Left lobe of liver (tissue), 2 donors: ENCODE measurements at regions not wholly inside any gene's neighbourhood (a gene's known extent, or its start where the extent isn't known, plus 50 kb on each side); places are given as distances from the start of the nearest gene placed in this dataset.

Source experiments
- ATAC-seq: fragments of 200-7000 bp; cut with Tn5 transposase; one replicate; pipeline ENCODE4 v1.9.1; 2020; ENCODE audit warnings: mild to moderate bottlenecking, moderate library complexity
- DNase-seq: peaks from one replicate; pipeline ENCODE4 v3.0.0-alpha.2; 2020; ENCODE audit warnings: low spot score
- donor health status: DM: no; HTN: no; CAD: no; lungs with moderate emphysema.
- donor health status: DM: no; HTN: yes; CAD: no.

DNA sequence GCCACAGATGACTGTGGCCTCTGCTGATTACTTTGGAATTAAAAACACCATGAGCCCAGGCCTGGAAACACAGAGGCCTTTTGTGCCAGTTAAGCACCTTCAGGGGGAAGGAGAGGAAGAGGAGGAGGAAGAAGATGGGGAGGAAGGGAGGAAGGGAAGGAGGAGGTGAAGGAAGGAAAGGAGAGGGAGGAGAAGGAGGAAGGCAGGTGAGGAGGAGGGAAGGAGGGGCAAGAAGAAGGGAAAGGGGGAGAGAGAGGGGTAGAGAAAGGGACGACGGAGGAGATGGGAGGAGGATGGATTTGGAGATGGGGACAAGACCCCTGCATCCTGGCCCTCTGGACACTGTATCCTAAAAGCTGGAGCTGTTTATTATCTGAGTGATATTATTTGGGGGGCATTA is 231.0 kb downstream of the UQCRFS1 start:
- no peak for DNase-seq
- ATAC-seq = no peak

GRCh38 chr19:28981518-28981917 is 231.4 kb downstream of the UQCRFS1 start:
- DNase-seq = no peak
- no peak for ATAC-seq

DNA sequence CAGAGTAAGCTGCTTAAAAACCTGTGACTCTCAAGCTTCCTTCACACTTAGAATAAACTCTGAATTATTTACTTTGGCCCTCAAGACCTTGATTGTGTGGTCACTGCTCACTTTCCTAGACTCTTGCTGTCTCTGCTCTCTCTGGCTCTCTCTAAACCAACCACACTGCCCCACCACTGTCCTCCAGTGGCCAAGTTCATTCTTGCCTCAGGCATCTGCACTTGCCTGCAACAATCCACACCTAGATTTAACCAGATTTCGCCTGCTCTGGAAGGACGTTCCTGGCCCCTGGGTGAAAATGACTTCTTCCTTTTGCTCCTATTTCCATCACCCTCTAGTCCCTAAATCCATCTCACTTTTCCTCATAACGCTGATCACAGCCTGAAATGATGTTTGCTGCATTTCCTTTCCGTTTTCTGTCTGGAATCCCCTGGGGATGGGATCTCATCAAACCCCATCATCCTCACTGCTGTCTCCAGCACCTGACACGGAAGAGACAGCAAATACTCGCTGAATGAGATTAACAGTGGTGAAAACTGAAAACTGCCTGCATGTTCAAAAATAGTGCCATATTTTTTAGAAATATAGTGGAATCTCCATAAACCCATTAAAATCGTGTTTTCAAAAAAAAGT is 232.6 kb downstream of the UQCRFS1 start:
- ATAC-seq = no peak
- no peak for DNase-seq

GRCh38 chr19:28977826-28978225 is 235.1 kb downstream of the UQCRFS1 start:
- ATAC-seq (no peak), DNase-seq (no peak)

- ATAC-seq (no peak), DNase-seq (no peak)
Observed at GRCh38 chr19:28972058-28972852, 240.7 kb downstream of the UQCRFS1 start.

- ATAC-seq (no peak), DNase-seq (no peak)
Observed at GRCh38 chr19:28971513-28971912, 241.4 kb downstream of the UQCRFS1 start.

GRCh38 chr19:28971049-28971448 is 241.9 kb downstream of the UQCRFS1 start:
- no peak for ATAC-seq
- DNase-seq = no peak

- ATAC-seq = no peak
Observed at GRCh38 chr19:28968721-28969120, 244.2 kb downstream of the UQCRFS1 start.

GRCh38 chr19:28966737-28967399 is 246.1 kb downstream of the UQCRFS1 start:
- no peak for DNase-seq
- no peak for ATAC-seq

More at GRCh38 chr19:28968721-28969120, 244.2 kb downstream of the UQCRFS1 start:
- no peak for DNase-seq

DNA sequence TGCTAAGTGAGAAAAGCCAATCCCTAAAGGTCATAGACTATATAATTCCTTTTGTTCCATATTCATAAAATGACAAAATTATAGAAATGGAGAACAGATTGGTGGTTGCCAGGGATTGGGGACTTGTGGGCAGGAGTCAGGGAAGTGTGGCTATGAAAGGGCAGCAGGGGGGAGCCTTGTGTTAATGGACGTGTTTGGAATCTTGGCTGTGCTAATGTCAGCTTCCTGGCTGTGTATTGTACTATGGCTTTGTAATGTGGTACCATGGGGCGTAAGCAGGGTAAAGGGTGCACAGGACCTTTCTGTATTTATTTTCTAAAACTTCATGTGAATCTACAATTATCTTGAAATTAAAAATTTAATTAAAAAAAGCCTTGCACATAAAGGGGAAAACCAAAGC is 248.5 kb downstream of the UQCRFS1 start:
- DNase-seq (no peak), ATAC-seq (no peak)

DNA sequence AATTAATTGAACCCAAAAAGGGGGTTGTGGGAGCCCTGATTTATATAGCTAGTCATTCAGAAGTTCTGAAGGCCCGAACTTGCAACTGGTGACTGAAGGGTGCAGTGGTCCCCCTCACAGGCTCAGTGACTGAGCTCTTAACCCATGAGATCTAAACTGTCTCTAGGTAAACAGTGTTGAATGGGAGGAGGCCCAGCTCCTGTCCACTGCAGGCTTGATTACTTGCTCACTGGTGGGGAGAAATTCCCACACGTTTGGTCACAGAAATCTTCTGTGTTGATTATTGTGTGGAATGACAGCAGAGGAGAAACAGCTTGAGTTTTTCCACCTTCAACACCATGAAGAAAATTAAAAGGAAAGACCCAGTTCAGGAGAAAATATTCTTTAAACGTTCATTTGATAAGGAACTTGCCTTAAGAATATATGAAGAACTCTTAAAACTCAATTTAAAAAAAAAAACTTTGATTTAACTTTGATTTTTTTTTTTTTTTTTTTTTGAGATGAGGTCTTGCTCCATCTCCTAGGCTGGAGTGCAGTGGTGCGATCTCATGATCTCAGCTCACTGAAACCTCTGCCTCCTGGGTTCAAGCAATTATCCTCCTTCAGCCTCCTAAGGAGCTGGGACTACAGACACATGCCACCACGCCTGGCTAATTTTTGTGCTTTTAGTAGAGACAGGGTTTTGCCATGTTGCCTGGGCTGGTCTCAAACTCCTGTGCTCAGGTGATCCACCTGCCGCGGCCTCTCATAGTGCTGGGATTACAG is 249.3 kb downstream of the UQCRFS1 start:
- no peak for ATAC-seq

GRCh38 chr19:28961772-28962500 is 251.0 kb downstream of the UQCRFS1 start:
- DNase-seq (no peak), ATAC-seq (no peak)

More for the DNA sequence above, 249.3 kb downstream of the UQCRFS1 start:
- no peak for DNase-seq

DNA sequence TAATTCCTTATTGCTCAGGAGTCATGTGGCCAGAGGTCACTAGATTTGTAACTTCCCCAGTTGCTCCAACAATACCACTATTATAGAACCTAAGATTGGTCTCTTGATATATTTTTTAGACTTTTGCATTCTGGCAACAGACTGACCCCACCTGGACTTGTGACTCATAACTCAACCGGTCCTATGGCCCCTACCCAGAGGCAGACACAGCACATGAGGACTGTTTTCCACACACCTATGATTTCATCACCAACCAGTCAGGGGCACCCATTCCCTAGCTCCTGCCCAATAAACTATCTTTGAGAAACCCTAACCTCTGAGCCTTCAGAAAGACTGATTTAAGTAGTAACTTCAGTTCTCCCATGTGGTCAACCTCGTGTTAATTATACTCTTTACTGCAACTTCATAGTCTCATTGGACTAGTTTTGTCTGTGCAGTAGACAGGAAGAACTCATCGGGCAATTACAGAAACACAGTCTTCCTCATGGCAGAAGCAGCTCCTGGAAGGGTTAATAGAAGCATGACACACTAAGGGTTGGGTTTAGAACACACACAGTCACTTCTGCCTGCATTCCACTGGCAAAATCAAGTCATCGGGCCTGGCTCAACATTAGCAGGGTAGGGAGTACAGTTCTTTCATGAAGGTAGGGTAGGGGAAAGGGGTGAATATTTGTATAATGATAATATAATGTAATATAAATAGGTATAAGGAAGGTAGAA is 251.8 kb downstream of the UQCRFS1 start:
- ATAC-seq (no peak), DNase-seq (no peak)

DNA sequence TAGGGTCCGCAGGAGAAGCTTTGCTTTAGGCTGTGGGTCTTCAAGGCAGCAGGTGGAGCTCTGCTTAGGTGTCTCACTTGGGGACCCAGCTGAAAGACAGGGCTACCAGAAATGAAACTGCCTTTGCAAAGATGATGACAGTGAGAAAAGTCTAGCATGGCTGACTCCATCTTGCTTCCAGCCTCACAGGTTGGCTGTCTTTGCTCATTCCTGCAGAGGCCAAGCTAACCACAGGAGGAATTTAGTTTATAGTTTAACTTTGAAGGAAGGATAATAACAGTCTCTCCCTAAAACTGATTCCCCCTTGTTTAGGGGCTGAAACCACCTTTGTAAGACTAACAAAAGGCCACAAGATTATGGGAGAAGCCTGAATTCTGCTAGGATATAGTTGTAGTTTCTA is 252.4 kb downstream of the UQCRFS1 start:
- ATAC-seq = no peak
- no peak for DNase-seq

DNA sequence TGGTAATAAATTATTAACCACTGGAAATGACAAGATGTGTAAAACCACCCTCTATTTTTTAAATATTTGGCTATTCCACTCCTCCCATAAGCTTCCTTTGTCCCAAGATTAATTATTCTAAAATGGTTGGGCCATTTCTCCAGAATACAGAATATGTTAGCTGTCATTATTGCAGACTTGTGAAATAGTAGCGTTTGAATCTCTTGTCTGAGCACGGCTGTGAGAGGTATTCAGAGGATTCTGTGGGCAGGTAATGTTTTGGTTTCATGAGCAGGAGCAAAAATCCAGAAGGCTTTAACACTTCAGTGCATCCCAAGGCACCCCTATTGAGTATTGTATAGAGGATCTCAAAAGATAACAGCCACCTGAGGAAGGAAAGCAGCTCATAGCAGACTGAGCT is 256.0 kb downstream of the UQCRFS1 start:
- DNase-seq (no peak), ATAC-seq (no peak)

DNA sequence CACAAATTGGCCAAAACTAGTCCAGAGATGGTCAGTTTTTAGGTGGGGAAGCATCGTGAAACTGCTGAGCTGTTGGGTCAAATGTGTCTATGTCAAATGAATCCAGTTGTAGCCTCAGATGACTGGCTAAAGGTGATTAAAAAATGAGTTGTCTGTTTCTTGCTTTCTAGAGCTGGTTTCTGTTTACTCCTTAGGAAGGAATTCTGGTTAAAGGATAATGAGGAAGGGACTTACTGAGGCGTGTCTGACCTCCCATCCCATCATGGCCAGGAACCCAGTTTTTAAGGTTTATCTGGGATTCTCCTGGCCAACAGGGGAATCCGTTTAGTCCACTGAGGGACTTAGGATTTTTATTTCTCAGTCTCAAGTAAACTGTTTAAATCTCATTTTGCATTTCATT is 256.5 kb downstream of the UQCRFS1 start:
- DNase-seq (no peak), ATAC-seq (no peak)

GRCh38 chr19:28949535-28949934 is 263.4 kb downstream of the UQCRFS1 start:
- DNase-seq (no peak), ATAC-seq (no peak)

- no peak for DNase-seq
- no peak for ATAC-seq
Observed at GRCh38 chr19:28949027-28949426, 263.9 kb downstream of the UQCRFS1 start.

GRCh38 chr19:28948566-28948965 is 264.4 kb downstream of the UQCRFS1 start:
- no peak for DNase-seq
- ATAC-seq = no peak

DNA sequence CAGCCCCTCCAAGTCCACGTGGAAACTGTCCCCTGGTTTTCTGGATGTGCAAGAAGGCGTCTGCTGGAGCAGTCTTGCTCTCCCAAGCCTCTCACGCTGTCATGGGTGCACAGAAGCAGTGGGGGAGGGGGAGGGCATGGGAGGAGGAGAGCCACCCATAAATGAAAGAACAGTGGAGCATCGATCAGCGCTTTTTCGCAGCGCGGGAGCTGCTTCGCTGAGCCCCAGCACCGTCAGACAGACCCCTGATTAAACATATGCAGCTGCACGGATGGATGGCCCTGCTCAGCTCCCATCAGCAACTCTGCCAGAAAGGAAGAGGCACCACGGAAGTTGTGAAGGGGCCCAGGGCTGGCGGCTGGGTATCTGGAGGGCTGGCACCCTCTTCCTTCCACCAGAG is 264.9 kb downstream of the UQCRFS1 start:
- ATAC-seq (no peak), DNase-seq (no peak)
